Endothelial cell of umbilical vein (primary cell): ENCODE measurements at regions not wholly inside any gene's neighbourhood (a gene's known extent, or its start where the extent isn't known, plus 50 kb on each side); places are given as distances from the start of the nearest gene placed in this dataset.

Source experiments
- BruUV-seq: library from RNA; stranded (reverse); fragments of 400-500 nt; replicated peaks from 2 replicates; lab custom pipeline; 2021; lab: Mats Ljungman, UMichigan
- CTCF ChIA-PET: fragments of 300-600, 350-600 bp; sonication (Branson Sonifier 250); formaldehyde crosslinking; loops from one replicate; lab custom pipeline; 2021; ENCODE audit warnings: antibody characterized with exemption, inconsistent platforms; lab: Charles Lee
- POLR2A ChIA-PET: fragments of 300-600, 350-600 bp; sonication (Branson Sonifier 250); formaldehyde crosslinking; loops from one replicate; lab custom pipeline; 2021; ENCODE audit warnings: antibody characterized with exemption, inconsistent platforms; lab: Charles Lee
- DNase-seq: peaks from one replicate; pipeline ENCODE4 v3.0.0-alpha.2; 2011; ENCODE audit warnings: low read depth, low spot score
- FAIRE-seq: peaks from 2 replicates; lab custom pipeline; 2011; peaks lifted over from hg19 to GRCh38; lab: Jason Lieb, UNC
- H2AFZ ChIP-seq: 2 replicates; pipeline ENCODE4 v1.6.0; 2012; ENCODE audit warnings: low read depth, low read length, control low read depth, inconsistent platforms
- H3K27ac ChIP-seq: 2 replicates; pipeline ENCODE4 v1.5.1; 2011; ENCODE audit warnings: low read depth, mild to moderate bottlenecking, control low read depth, low read length, moderate library complexity; ENCODE audit not compliant: insufficient read depth
- H3K27me3 ChIP-seq, 2 experiments: 2 replicates each; pipeline versions ENCODE4 v1.6.0 to v1.6.1; 2011; ENCODE audit warnings: low read length in 2 of 2, mixed read lengths in 1 of 2; ENCODE audit not compliant: control insufficient read depth in 2 of 2, insufficient read depth in 2 of 2
- H3K36me3 ChIP-seq, 2 experiments: 2 replicates in 1 of 2; 3 replicates in 1 of 2; pipeline ENCODE4 v1.5.1; 2011; ENCODE audit warnings: low read length in 2 of 2, mild to moderate bottlenecking in 1 of 2, moderate library complexity in 1 of 2; ENCODE audit not compliant: control insufficient read depth in 2 of 2, insufficient read depth in 2 of 2; ENCODE audit errors: extremely low read depth in 1 of 2
- H3K4me1 ChIP-seq: 3 replicates; pipeline ENCODE4 v1.5.1; 2011; ENCODE audit warnings: mild to moderate bottlenecking, low read length; ENCODE audit not compliant: control insufficient read depth, insufficient read depth; ENCODE audit errors: extremely low read depth
- H3K4me2 ChIP-seq: 2 replicates; pipeline ENCODE4 v1.6.1; 2011; ENCODE audit warnings: low read length, control low read depth, mixed read lengths; ENCODE audit not compliant: insufficient read depth
- H3K4me3 ChIP-seq, 3 experiments: fragments of 200-600 bp in 1 of 3; sonication (generic), shearing (Covaris generic) in 1 of 3; replicated peaks in 1 of 3; 2 replicates each; pipeline ENCODE4 v1.5.1; 2011 to 2016; ENCODE audit warnings: control low read depth in 3 of 3, low read length in 3 of 3, mild to moderate bottlenecking in 2 of 3, inconsistent platforms in 1 of 3, low read depth in 1 of 3, moderate library complexity in 1 of 3; ENCODE audit not compliant: insufficient read depth in 1 of 3
- H3K79me2 ChIP-seq: 2 replicates; pipeline ENCODE4 v1.6.0; 2012; ENCODE audit warnings: low read length, inconsistent platforms; ENCODE audit not compliant: control insufficient read depth, insufficient read depth
- H3K9ac ChIP-seq: replicated peaks from 2 replicates; pipeline ENCODE3; 2011; ENCODE audit warnings: low read length, control low read depth; ENCODE audit not compliant: insufficient read depth; ENCODE audit errors: extremely low read depth
- H3K9me1 ChIP-seq: replicated peaks from 3 replicates; pipeline ENCODE4 v1.6.0; 2011; ENCODE audit warnings: mild to moderate bottlenecking, low read length; ENCODE audit not compliant: control insufficient read depth, insufficient read depth; ENCODE audit errors: extremely low read depth
- H3K9me3 ChIP-seq: replicated peaks from 2 replicates; pipeline ENCODE4 v1.5.1; 2012; ENCODE audit warnings: low read length, inconsistent platforms; ENCODE audit not compliant: control insufficient read depth, insufficient read depth
- H4K20me1 ChIP-seq: replicated peaks from 2 replicates; pipeline ENCODE3; 2011; ENCODE audit warnings: mild to moderate bottlenecking, low read length; ENCODE audit not compliant: control insufficient read depth, insufficient read depth; ENCODE audit errors: extremely low read depth
- EZH2 ChIP-seq: IDR thresholded peaks from 2 replicates; pipeline ENCODE4 v1.6.1; 2012; ENCODE audit warnings: borderline replicate concordance, low read depth, mild to moderate bottlenecking, moderate library complexity, low read length, inconsistent platforms; ENCODE audit not compliant: severe bottlenecking
- FOS ChIP-seq: IDR thresholded peaks from 2 replicates; pipeline ENCODE4 v1.6.1; 2011; ENCODE audit warnings: mild to moderate bottlenecking, low read length, moderate library complexity, borderline replicate concordance; ENCODE audit not compliant: insufficient read depth
- GATA2 ChIP-seq: IDR thresholded peaks from 2 replicates; pipeline ENCODE4 v1.7.0; 2011; ENCODE audit warnings: low read depth, mild to moderate bottlenecking, moderate library complexity, mixed read lengths, low read length; ENCODE audit not compliant: insufficient read length, insufficient read depth
- JUN ChIP-seq: IDR thresholded peaks from 2 replicates; pipeline ENCODE4 v1.6.1; 2011; ENCODE audit warnings: borderline replicate concordance, low read depth; ENCODE audit not compliant: insufficient read length, insufficient read depth
- MYC ChIP-seq: IDR thresholded peaks from one replicate; pipeline ENCODE4 v1.6.1; 2011; ENCODE audit warnings: mild to moderate bottlenecking, low read depth, low read length
- POLR2A ChIP-seq: IDR thresholded peaks from 2 replicates; pipeline ENCODE4 v1.6.1; 2012; ENCODE audit warnings: low read depth, mild to moderate bottlenecking, control low read depth, low read length
- POLR2AphosphoS5 ChIP-seq: IDR thresholded peaks from 2 replicates; pipeline ENCODE4 v1.6.1; 2012; ENCODE audit warnings: low read depth, mild to moderate bottlenecking, control low read depth, low read length, moderate library complexity; ENCODE audit not compliant: insufficient read depth
- dilution Hi-C: fragments of 300-500 bp; cut with MboI; formaldehyde crosslinking; loops from one replicate; pipeline ENCODE4 v1.15.0; 2019; ENCODE audit warnings: low sequenced_read_pairs; ENCODE audit not compliant: extremely low pct_ligation_motif_present
- intact Hi-C: fragments of 100-400 bp; cut with micrococcal nuclease; formaldehyde crosslinking; loops from one replicate; pipeline ENCODE4 v1.10.0; 2022
- TF ChIP-seq, protein P1 (sequence below), 2 donors: IDR thresholded peaks; 1 replicate in 1 of 2; 2 replicates in 1 of 2; pipeline ENCODE4 v1.5.1; 2011; ENCODE audit warnings: low read length in 2 of 2, mild to moderate bottlenecking in 2 of 2, moderate library complexity in 2 of 2, control low read depth in 1 of 2, inconsistent platforms in 1 of 2, low read depth in 1 of 2; ENCODE audit not compliant: insufficient read depth in 1 of 2; ENCODE audit errors: extremely low read depth in 1 of 2
- TF ChIP-seq, protein P2 (sequence below): IDR thresholded peaks from 2 replicates; pipeline ENCODE4 v1.6.1; 2011; ENCODE audit not compliant: insufficient read depth, insufficient read length

DNA sequence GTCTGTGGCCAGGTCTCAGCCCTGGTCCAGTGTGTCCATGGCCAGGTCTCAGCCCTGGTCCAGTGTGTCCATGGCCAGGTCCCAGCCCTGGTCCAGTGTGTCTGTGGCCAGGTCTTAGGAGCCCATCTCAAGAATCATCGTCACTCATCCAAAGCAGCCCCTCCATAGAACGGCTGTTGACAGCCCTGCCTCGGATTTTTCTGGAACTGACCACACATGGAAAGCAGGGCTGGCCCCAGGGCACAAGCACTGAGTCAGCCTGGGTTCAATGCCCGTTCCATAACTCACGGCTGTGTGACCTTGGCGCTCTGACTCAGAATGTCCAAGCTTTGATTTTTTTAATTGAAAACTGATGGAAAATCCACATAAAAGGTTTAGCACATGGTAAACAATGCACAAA, 59.9 kb upstream of the SNTG2 start:
- ChIA-PET POLR2A (no interaction called here), CTCF (no interaction called here)
- Histone ChIP-seq H3K27me3 (no peaks in the 10 kb centered on the region), H4K20me1 (no peaks in the 10 kb centered on the region), H3K4me1 (no peaks in the 10 kb centered on the region), H3K36me3 (no peaks in the 10 kb centered on the region), H2AFZ (no peak overlapping the region), H3K79me2 (no peaks in the 10 kb centered on the region), H3K4me2 (no peak overlapping the region), H3K27ac (no peak overlapping the region), H3K9me3 (peaks cover 8% of the 10 kb centered on the region), H3K9ac (no peak overlapping the region), H3K4me3 (no peak overlapping the region), H3K9me1 (no peaks in the 10 kb centered on the region)
- DNase-seq (no peak), FAIRE-seq (no peak)
- TF ChIP-seq POLR2A (no peak), FOS (no peak), JUN (no peak), MYC (no peak), EZH2 (no peak), POLR2AphosphoS5 (no peak), GATA2 (no peak)
- TF ChIP-seq, protein P1, sequence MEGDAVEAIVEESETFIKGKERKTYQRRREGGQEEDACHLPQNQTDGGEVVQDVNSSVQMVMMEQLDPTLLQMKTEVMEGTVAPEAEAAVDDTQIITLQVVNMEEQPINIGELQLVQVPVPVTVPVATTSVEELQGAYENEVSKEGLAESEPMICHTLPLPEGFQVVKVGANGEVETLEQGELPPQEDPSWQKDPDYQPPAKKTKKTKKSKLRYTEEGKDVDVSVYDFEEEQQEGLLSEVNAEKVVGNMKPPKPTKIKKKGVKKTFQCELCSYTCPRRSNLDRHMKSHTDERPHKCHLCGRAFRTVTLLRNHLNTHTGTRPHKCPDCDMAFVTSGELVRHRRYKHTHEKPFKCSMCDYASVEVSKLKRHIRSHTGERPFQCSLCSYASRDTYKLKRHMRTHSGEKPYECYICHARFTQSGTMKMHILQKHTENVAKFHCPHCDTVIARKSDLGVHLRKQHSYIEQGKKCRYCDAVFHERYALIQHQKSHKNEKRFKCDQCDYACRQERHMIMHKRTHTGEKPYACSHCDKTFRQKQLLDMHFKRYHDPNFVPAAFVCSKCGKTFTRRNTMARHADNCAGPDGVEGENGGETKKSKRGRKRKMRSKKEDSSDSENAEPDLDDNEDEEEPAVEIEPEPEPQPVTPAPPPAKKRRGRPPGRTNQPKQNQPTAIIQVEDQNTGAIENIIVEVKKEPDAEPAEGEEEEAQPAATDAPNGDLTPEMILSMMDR (IDR thresholded peaks at IDR 0.05; ENCODE audit: extremely low read depth in 1 of 2, insufficient read depth in 1 of 2, low read depth in 1 of 2, low read length in 2 of 2): no peak
- TF ChIP-seq, protein P2, sequence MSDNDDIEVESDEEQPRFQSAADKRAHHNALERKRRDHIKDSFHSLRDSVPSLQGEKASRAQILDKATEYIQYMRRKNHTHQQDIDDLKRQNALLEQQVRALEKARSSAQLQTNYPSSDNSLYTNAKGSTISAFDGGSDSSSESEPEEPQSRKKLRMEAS: no peak
- intact Hi-C loops (no loop called here), dilution Hi-C loops (no loop called here)
- no TSS peak for BruUV-seq
